Frontal cortex (tissue), 3 donors: ENCODE measurements at regions not wholly inside any gene's neighbourhood (a gene's known extent, or its start where the extent isn't known, plus 50 kb on each side); places are given as distances from the start of the nearest gene placed in this dataset.
A peak's percentile ranks its signal among the peaks of the same experiment; 100 is the strongest.

Experiments
- DNase-seq, 2 donors: peaks; one replicate each; pipeline ENCODE4 v3.0.0; 2012; ENCODE audit warnings: low spot score in 2 of 2
- FAIRE-seq: peaks from 2 replicates; lab custom pipeline; 2012; peaks lifted over from hg19 to GRCh38; lab: Jason Lieb, UNC
- donor health status: control.
- donor health status: control.
- donor health status: control.

DNA sequence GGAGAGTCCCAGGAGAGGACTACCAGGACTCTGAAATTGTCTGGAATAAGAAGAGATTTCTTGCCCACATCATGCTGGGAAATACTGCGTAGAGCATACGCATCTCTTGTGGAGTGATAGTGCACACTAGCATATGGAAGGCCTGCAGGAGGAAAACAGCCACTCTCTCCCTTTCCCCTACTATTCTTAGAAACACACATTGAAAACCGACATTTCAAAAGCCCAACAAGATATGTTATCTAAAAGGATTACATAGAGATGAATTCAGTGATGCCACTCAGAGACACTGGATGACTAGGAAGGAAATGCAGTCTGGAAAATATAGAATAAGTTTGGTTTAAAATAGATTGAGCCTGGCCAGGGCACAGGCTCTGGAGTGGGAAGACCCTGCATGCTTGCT, 388.7 kb upstream of the NBEA start:
- FAIRE-seq (no peak), DNase-seq (no peak)

DNA sequence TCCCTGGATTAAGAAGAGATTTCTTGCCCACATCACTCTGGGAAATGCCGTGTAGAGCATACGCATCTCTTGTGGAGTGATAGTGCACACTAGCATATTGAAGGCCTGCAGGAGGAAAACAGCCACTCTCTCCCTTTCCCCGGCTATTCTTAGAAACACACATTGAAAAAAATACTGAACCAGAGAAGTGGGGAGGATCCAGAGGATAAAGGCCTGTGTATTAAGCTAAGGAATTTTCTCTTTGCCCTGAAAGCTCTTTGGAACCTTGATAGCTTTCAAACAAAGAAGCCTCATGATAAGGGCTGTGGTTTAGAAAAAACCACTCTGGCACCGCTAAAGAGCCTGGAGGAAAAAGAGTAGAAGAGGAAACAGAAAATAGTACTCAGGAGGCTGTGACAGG, 386.1 kb upstream of the NBEA start:
- no peak for DNase-seq
- no peak for FAIRE-seq

DNA sequence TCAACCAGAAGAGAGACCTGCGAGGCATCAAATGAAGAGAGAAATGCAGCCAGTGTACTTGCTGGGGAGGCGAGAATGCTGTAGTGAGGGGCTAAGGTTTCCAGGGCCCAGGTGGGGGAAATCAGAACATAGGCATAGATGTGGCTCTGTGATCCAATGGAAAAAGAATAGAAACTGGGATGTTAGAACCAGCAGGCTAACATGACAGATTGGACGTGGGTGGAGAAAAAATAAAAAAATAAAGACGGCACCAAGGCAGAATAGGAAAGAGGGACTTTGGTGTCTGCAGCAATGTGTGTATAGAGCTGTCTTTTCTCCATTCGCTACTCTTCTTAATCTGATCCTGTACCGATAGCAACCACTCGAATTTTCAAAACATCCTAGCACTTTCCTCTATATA, 381.0 kb upstream of the NBEA start:
- DNase-seq: no peak
- FAIRE-seq: no peak

DNA sequence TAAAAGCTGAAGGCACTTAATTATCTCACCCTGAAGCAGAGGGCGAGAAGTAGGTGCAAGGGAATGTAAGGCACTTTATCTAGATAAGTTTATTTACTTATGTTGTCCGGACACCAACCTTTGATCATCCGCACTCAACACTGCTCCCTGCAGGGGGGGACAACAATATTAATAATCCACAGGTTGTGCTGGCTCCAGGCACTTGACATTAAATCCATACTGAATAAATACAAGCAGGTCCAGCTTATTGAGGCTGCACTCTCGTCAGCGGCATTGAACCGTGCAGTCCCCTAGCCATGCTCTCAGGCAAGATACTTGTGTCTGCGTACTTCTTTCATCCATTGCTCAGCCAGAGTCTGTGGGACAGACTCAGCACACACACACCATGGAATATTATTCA, 374.5 kb upstream of the NBEA start:
- no peak for DNase-seq
- no peak for FAIRE-seq

DNA sequence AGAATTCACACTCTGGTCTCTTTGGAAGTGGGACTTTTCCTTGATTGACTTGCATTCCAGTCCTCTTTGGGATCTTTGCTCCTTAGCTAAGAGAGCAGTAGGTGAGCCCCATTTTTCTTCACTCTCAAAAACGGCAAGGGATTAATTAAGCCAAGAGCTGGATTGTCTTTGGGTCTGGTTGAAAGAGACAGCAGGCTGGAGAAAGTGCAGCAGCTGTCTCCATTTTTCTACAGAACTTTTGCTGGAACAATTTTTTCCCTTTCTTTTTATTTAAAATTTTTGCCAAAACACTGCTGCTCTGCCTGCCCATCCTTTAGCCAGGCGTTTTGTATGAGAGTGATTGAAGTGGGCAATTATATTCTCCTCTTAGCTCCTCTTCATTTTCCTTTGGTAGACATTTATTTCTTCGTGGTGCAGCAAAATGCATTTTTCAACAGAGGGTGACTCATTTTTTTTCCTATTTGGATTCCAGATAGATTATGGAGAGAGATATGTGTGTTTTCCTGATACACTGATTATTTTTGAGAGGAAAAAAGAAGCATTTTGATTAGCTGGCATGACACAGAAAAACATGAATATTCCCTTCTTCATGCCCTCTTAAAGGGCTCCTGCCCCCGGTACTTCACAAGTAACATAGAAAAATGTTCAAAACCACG, 371.2 kb upstream of the NBEA start:
- DNase-seq (no peak), FAIRE-seq (no peak)

DNA sequence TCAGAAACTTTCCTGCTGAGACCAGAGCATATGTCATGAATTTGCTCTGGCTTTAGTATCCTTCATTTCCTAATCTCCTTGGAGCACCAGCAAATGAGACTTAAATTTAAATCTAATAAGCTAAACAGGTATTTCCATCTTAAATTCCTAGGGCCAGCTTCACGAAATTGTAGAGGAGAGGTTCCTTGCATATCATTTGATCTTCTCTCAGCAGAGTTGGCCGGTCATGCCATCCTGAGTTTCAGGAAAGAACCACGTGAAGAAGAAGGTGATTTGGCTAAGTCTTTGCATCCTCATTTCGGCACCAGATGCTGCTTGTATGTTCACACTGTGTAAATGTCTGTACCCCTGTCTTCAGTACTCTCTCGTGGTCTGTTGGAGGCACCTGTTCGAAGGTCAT, 370.4 kb upstream of the NBEA start:
- FAIRE-seq (no peak), DNase-seq (no peak)

DNA sequence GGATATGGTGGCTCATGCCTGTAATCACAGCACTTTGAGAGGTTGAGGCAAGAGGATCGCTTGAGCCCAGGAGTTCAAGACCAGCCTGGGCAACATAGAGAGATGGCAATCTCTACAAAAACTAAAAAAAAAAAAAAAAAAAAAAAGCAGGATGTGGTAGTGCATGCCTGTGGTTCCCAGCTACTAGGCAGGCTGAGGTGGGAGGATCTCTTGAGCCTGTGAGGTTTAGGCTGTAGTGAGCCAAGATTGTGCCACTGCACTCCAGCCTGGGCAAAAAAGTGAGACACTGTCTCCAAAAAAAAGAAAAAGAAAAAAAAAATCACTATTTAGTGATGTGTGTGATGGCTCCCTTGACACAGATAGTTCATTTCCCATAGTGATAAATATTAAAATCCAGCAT, 365.0 kb upstream of the NBEA start:
- no peak for DNase-seq
- no peak for FAIRE-seq

DNA sequence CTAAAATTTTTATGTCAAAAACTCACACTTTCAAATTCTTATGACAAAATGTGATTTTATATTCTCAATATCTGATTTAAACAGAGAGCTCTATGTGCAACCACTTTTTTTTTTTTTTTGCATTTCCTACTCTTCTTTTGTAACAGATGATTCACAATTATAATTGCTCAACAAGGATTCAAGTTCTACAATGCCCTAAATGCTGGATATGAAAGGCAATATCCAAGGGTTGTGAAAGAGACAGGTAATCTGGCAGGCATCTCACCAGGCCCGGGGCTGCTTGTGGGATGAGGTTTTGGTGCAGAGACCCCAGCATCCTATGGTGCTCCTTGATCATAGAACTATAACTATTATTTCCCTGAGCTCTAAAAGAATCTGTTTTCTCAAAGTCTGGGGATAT, 363.6 kb upstream of the NBEA start:
- no peak for DNase-seq
- FAIRE-seq: no peak

DNA sequence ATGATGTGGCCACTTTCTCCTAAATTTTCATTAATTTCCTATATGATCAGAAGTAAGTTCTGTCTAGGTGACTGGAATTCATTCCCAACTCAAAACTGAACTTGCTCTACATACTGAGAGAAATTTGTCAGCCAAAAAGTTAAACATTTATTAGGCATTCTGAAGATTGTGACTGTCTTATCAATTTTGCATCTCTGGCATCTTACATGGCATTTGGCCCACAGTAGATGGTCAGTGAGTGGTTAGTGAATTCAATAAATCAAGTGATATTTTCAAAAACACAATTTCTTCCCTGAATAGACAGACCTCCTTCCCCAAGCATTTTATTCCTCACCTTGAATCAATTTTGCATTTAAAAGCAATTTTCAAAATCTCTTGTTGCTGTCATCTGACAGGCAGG, 363.2 kb upstream of the NBEA start:
- FAIRE-seq (no peak), DNase-seq (no peak)

DNA sequence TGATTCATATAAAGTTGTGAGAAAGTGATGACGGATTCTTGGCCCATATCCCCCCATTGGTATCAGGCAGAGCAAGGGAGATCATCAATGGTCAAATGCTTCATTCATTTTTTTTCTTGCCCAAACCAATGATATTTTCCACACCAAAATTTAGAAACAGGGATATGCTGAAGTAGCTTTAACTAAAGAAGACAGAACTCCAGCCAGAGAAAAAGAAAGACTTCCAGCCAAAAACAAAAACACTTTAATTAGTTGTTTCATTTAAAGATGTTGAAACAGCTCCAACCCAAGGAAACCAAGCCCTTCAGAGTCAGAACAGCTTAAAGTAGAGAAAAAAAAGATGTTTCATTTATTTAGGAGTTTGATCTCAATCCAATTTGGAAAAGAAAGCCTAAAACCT, 358.9 kb upstream of the NBEA start:
- DNase-seq (no peak), FAIRE-seq (no peak)

DNA sequence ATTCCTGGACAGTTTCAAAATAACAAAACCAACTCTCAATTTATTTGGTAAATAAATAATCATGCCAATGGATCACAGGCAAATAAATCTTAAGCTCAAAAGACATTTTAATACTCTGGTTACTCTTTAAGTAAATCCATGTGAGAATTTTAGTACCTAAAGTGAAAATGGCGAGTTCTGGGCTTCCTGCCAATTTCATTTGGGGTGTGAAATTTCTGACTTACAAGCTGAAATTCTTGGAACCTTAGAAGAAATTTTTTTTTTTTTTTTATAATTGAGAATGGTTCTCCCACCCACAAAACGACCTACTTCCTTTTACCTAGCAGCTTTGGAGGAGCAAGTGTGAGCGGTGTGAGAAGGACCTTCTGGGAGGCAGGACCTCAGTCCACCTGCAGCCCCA, 354.5 kb upstream of the NBEA start:
- DNase-seq: no peak
- FAIRE-seq: no peak

DNA sequence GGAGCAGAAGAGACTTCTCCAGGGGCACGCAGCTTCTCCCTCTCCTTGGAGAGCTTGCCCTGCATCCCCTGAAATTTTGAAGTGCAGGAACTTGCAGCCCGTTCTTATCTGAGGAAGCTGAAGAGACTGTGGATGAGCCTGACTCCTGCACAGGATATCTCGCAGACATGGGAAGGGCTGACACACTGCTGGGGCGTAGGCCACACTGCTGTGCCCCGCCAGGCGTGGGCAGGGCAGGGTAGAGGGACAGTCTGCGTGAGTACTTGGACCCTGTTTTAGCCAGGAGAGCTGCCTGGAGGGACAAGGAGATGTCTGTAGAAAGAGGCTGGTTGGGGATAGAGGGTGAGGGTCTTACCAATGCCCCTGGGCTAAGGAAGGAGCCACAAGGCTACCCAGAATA, 353.7 kb upstream of the NBEA start:
- no peak for DNase-seq
- FAIRE-seq: no peak

DNA sequence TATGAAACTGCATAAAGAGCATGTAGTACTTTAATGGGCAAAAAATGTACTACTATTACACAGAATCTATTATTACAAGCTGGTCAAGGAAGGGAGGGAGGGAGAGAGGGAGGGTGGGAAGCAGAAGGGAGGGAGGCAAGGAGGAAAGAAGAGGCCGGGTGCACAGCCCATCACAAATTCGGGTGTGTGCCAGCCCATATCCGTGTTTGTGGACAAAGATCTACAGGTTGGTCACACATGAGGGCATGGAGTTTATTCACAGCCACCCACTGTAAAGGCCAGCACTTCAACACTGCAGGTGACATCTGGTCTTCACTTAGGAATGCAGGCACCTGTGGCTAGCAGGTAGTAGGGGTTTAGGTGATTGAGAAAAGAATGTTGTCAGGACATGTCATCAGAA, 352.5 kb upstream of the NBEA start:
- FAIRE-seq: no peak
- DNase-seq: no peak

DNA sequence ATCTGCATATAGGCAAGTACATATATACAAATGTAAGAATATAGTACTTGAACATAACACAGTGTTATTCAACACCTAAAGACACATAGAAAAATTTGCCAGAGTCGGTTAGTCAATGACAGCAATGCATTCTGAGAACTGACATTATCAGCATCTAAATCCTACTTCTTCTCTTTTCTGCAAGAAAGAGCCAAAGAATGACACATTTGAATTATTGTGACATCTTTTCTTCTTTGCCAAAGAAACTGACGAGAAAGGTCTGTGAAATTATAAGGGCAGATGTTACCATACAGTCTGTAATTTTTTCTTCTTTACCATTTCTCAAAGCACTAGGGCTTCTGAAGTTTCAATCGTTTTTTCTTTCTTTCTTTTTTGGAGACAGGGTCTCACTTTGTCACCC, 350.9 kb upstream of the NBEA start:
- DNase-seq (no peak), FAIRE-seq (no peak)

DNA sequence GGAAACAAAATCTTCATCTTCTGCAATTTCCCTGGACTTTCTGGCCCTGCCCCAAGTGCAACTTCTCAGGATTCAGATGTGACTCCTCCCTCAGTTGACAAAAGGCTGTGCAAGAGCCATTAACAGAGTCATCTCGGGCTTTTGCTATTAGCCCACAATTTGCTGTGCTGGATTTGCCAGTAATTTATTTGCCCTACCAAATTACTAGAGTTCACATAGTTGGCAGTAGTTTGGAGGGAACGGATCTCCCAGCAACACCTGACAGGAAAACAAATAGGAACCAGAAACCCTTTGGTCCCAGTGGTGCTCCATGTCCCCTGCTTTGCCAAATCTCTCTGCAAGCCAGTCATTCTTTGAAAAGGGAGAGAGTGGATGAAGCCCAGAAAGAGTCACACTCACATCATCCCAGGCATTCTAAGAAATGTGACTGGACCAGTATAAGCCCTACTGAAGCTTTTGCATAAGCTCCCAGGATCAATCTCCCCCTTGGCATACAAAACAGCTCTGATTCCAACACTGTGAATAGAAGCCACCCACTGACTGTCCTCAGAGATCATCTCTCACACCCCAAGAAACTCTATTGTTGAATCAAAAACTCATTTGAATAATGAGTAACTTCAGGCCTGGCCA, 350.1 kb upstream of the NBEA start:
- FAIRE-seq (no peak), DNase-seq (peak; percentile 3 to 12)

DNA sequence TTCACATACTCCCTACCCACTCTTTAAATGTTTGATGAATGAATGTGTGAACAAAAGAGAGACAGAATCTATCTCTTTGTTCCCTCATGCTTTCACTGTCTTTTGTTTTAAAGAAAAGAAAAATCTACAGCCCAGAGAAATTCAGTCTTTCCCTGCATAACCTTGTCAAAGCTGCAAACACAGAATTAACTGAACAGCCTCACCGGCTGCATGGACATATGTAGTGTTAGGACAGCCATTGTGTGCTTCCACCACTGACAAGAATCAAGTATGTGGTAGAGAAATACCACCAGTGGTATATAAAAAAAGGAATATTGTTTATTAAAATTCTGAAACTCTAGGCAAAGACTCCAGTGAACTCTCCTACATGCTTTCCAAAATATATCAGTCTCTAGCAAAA, 348.4 kb upstream of the NBEA start:
- DNase-seq: no peak
- FAIRE-seq: no peak

DNA sequence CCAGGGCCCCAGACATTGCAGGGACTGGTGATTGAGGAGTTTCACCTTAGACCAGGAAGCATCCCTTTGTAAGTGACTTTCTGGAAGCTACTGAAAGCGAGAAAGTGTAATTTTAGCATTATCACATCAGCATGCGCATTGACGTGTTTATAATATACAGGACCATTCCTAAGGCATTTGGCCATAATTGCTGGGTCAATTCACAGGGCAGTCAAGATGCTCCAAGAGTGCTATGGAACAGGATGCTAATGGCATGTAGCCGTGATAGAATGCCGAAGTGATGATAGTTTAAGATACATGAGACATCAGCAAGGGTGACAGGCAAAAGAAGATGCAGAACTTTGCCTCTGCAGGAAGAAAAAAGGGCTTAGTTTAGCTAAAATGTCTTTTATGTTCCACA, 347.6 kb upstream of the NBEA start:
- FAIRE-seq: no peak

DNA sequence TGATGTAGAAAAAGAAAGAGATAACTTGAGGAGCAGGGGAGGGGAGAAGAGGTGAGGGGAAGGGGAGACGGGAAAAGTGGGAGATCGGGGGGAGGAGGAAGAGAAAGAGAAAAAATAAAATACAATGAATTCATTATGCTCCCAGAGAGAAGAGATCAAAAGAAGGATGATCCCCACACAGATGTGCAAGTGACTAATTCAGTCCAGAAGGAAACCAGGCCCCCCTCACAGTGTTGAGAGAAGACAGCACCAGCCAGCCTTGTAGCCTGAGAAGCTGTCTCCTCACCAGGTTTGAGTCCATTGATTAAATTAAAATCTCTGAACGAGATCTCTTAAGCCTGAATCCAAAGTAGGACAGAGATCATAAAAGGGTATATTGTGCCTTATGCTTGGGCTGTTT, 333.7 kb upstream of the NBEA start:
- FAIRE-seq (no peak), DNase-seq (no peak)

More for the DNA sequence above, 347.6 kb upstream of the NBEA start:
- no peak for DNase-seq

DNA sequence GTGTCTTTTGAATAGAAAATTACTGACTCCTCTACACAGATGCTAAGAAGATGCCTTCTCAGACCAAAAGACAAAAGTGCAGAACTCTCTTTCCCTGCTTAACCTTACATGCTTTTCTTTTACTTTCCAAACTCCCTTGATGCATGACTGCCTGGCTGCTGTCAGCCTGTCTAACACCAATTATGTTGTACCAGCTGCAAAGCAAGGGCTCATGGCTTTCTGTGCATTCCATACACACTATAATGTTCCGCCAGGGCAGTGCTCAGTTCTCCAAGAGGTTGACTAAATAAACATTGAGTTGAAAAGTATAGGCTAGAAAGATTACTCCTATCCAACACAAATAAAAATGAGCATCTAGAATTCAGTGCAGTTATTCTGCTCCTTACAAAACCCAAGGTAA, 330.4 kb upstream of the NBEA start:
- FAIRE-seq: no peak
- DNase-seq: no peak

DNA sequence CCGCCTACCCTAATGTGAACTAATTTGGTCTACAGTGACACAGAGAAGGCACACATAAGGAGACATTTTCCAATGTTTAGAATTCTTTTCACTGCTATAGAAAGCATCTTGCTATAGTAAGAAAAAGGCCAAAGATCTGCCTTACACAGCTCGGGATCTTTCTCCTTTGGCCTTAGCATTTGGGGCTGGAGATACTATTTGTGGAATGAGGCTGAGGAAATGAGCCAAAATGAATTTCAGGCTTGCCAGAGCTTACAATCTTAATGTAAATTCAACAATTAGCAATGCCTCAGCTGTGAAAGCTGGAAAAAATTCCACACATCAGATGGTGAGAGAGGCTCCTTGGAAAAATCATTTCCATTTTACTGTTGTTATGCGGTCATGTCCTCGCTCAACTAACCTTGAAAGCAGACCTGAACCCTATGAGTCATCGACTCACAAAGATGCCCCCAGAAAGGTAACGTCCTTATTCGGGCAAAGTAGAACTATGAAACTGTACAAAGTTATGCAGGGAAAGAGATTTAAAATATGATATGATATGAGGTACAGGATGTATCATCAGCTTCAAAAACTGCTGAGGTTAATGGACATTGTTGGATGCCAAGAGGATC, 324.5 kb upstream of the NBEA start:
- DNase-seq (no peak), FAIRE-seq (no peak)

DNA sequence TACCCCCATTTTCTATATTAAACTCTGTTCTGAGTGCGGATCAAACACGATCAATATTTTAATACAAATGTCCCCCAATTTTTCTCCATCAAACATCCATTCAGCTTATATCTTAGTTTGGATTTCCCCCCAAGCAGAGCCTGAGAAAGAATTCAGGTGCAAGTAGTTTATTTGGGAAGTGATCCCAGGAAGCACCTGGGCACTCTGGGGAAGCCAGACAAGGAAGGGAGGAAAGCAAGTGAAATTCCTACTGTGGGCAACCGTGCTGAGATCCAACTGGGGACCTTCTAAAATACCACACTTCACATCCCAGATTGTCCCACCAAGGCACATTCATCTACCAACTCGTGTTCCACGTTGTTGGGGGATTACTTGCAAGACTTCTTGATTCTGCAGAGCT, 323.4 kb upstream of the NBEA start:
- FAIRE-seq: no peak
- DNase-seq: no peak

DNA sequence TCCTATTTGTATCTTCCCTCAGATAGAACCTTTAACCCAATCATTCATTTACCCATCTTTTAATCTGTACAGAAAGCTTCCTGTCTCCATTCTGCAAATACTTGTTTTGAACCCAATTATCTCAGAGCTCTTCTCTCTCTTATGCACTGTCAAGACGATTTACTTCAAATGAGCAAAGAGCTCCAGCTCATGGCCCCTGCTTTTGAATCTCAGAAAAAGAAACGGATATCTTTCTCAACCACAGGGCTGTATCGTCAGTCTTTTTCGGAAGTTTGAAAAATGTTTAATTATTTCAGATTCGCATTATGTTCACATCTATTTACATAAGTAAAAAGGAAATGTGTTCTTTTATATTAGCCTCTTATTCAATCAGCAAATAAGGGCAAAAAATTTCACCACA, 322.7 kb upstream of the NBEA start:
- no peak for DNase-seq
- no peak for FAIRE-seq
